ENCODE measurements at regions not wholly inside any gene's neighbourhood (a gene's known extent, or its start where the extent isn't known, plus 50 kb on each side); places are given as distances from the start of the nearest gene placed in this dataset.
"Not testable (repeated sequence)": the region's sequence is repeated elsewhere in the genome, so short reads cannot be mapped to it uniquely, and the experiment has no call there.

DNA sequence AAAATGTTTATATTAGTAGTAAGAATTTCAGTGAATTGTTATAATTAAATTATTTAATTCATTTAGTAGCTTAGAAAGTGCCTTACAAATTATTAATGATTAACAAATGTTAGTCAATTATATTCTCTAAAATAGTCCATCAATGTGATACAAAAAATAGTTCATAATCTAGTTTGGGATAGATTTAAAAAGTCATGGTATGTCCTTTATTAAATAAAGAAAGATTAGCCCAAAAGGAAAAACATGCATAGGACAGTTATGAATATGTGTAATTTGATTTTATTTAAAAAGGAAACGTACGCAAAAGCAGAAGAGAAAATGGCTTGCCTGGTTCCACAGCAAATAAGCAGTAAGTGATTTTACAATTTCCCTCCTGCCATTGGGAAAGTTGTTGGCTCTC lies 768.5 kb downstream of the TRIB2 start:
- Mint-ChIP-seq H3K4me1 (ENCODE audit: low read depth) (no peaks in the 10 kb centered on the region), H3K4me3 (no peak overlapping the region), H3K36me3 (no peaks in the 10 kb centered on the region), H3K27ac (no peak overlapping the region), H3K27me3 (no peaks in the 10 kb centered on the region), H3K9me3 (peaks cover 3% of the 10 kb centered on the region)
- intact Hi-C loops (cut with micrococcal nuclease) = no loop called here
- ChIA-PET CTCF (no interaction called here), POLR2A (no interaction called here)
- DNase-seq = no peak

DNA sequence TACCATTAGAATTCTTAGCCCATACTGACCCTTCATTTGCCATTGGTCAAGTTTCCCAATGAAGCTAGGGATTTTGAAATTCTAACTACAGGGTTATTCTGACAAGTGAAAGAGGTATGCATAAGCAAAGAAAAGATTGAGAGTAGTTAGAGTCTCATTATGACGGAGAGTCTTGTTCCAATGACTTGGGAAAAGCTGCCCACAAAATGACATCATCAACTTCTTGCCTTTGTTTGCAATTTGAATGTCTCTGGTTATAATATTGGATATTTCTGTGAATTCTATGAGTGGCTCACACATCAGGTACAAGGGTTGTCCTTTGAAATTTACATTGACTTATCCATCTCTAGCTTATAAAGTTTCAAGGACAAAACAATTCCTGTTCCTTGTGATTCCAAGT lies 772.2 kb downstream of the TRIB2 start:
- Mint-ChIP-seq H3K27ac (no peak overlapping the region), H3K36me3 (no peaks in the 10 kb centered on the region), H3K4me1 (ENCODE audit: low read depth) (no peaks in the 10 kb centered on the region), H3K27me3 (no peaks in the 10 kb centered on the region), H3K4me3 (no peak overlapping the region), H3K9me3 (peaks cover 4% of the 10 kb centered on the region)
- intact Hi-C loops (cut with micrococcal nuclease) = no loop called here
- POLR2A ChIA-PET = no interaction called here
- DNase-seq = no peak
- CTCF ChIA-PET = interaction anchor here (0.6 kb wide), 1 partner anchor 36 kb away, joined by 3 read pairs; no protein-coding TSS in a partner anchor

GRCh38 chr2:13492262-13492661 lies 775.5 kb downstream of the TRIB2 start:
- no peak for DNase-seq
- peaks cover 2% of the 10 kb centered on the region for H3K9me3 Mint-ChIP-seq
- no peak overlapping the region for H3K4me3 Mint-ChIP-seq
- POLR2A ChIA-PET = no interaction called here
- H3K36me3 Mint-ChIP-seq = no peaks in the 10 kb centered on the region
- H3K27ac Mint-ChIP-seq = no peak overlapping the region
- H3K27me3 Mint-ChIP-seq = no peaks in the 10 kb centered on the region
- H3K4me1 Mint-ChIP-seq (ENCODE audit: low read depth) = no peaks in the 10 kb centered on the region
- CTCF ChIA-PET = no interaction called here
- intact Hi-C loops (cut with micrococcal nuclease) = no loop called here

DNA sequence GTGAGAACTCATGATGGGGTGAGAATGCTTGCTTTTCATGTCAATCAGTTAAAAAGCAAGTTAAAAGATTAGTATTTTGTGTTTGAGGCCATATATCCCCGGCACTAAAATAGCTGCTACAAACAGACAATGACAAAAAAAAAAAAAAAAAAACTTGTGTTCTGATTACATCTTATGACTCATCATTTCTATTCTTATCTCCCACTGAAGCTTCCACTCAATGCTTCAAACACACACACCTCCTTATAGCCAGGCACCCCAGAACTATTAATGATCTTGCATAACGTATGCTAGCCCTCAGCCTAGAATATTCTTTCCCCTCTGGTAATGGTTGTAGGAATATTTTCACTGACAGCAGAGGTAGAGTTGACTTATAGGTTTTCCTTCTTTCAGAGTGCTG lies 778.3 kb downstream of the TRIB2 start:
- no peak for DNase-seq
- ChIA-PET POLR2A (no interaction called here), CTCF (no interaction called here)
- Mint-ChIP-seq H3K4me3 (no peak overlapping the region), H3K36me3 (no peaks in the 10 kb centered on the region), H3K27ac (no peak overlapping the region), H3K4me1 (ENCODE audit: low read depth) (no peaks in the 10 kb centered on the region), H3K27me3 (no peaks in the 10 kb centered on the region), H3K9me3 (peaks cover 2% of the 10 kb centered on the region)
- intact Hi-C loops (cut with micrococcal nuclease) = no loop called here

DNA sequence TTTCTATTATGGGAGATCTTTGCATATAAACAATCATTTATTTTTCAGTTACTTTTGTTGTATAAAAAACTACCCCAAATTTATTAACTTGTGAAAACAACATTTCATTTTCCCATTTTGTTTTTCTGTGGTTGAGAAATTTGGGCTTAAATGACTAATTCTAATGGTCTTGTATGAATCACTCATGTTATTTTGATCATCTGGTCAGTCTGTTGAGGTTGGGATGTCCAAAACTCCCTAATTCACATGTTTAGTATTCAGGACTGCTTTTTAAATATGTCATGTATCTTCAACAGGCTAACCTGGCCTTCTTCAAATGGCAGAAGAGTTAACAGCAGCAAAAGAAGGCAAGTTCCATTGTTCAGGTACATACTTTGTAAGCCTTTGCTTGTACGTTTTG lies 788.1 kb downstream of the TRIB2 start:
- Mint-ChIP-seq H3K9me3 (peaks cover 3% of the 10 kb centered on the region), H3K27me3 (no peaks in the 10 kb centered on the region), H3K4me3 (no peak overlapping the region), H3K27ac (no peak overlapping the region), H3K36me3 (no peaks in the 10 kb centered on the region), H3K4me1 (ENCODE audit: low read depth) (no peaks in the 10 kb centered on the region)
- DNase-seq = no peak
- ChIA-PET POLR2A (no interaction called here), CTCF (no interaction called here)
- intact Hi-C loops (cut with micrococcal nuclease) = no loop called here

DNA sequence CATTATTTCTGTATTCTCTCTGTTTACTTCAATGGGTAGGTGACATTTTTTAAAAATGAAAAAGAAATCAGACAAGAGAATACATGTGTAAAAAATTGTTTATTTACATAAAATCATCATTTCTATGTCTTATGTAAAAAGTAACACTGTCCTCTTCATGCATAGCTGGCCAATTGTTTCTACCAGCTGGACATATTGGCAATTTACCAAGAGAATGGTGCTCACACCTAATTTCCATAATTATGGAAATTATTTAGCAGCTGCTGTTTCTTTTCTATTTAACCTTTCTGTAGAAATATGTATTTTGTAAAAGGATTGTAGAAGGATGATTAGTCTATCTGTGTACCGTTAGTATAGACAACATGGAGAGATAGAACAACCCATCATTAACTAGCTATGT lies 791.9 kb downstream of the TRIB2 start:
- Mint-ChIP-seq H3K9me3 (no peaks in the 10 kb centered on the region), H3K4me1 (ENCODE audit: low read depth) (no peaks in the 10 kb centered on the region), H3K27ac (no peak overlapping the region), H3K4me3 (no peak overlapping the region), H3K27me3 (no peaks in the 10 kb centered on the region), H3K36me3 (no peaks in the 10 kb centered on the region)
- intact Hi-C loops (cut with micrococcal nuclease) = no loop called here
- DNase-seq = no peak
- ChIA-PET POLR2A (no interaction called here), CTCF (no interaction called here)

DNA sequence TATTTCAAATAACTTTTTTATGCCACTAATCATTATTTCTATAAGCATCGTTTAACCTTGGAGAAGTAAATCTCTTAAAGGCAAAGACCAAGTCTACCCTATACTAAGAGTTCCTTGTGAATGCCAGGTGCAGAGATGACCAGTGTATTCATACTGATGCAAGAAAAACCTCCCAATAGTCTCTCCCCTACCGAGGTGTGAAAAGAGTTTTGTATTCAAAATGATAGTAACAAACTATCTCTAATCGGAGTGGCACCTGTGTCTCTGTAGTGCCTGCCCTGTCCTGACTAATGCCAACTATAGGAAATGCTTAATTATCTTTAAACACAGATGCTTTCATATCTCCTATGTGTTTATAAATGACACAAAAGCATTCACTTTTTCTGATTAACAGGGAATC lies 798.5 kb downstream of the TRIB2 start:
- H3K27me3 Mint-ChIP-seq = no peaks in the 10 kb centered on the region
- no peak for DNase-seq
- CTCF ChIA-PET = no interaction called here
- H3K36me3 Mint-ChIP-seq = no peaks in the 10 kb centered on the region
- H3K4me1 Mint-ChIP-seq (ENCODE audit: low read depth) = no peaks in the 10 kb centered on the region
- POLR2A ChIA-PET = no interaction called here
- intact Hi-C loops (cut with micrococcal nuclease) = no loop called here
- no peaks in the 10 kb centered on the region for H3K9me3 Mint-ChIP-seq
- H3K4me3 Mint-ChIP-seq = no peak overlapping the region
- H3K27ac Mint-ChIP-seq = no peak overlapping the region

DNA sequence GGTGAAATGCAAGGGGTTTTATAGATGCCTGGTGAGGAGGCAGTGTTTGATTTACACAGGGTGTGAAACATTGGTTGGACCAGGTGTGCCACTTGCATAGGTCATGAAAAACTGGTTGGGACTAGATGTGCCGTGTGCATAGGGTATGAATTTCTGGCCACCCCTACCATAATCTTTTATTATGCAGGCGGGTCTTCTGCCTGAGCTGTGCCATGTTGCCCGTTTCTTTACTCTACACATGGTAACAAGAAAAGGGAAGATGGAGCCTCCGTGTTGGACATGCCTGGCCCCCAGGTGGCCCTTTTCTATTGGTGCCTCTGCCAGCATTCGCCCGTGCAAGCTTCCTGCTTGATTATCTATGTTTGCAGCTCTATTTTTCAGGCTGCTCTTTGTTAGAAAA lies 805.4 kb downstream of the TRIB2 start:
- ChIA-PET CTCF (no interaction called here), POLR2A (no interaction called here)
- Mint-ChIP-seq H3K27me3 (no peaks in the 10 kb centered on the region), H3K27ac (no peak overlapping the region), H3K9me3 (peaks cover 4% of the 10 kb centered on the region), H3K36me3 (no peaks in the 10 kb centered on the region), H3K4me1 (ENCODE audit: low read depth) (no peaks in the 10 kb centered on the region), H3K4me3 (no peak overlapping the region)
- no peak for DNase-seq
- intact Hi-C loops (cut with micrococcal nuclease) = no loop called here

GRCh38 chr2:13522917-13523821 lies 806.4 kb downstream of the TRIB2 start:
- Mint-ChIP-seq H3K4me1 (ENCODE audit: low read depth) (no peaks in the 10 kb centered on the region), H3K27me3 (no peaks in the 10 kb centered on the region), H3K9me3 (peaks cover 4% of the 10 kb centered on the region), H3K36me3 (no peaks in the 10 kb centered on the region), H3K27ac (no peak overlapping the region), H3K4me3 (no peak overlapping the region)
- ChIA-PET CTCF (no interaction called here), POLR2A (no interaction called here)
- DNase-seq = no peak
- intact Hi-C loops (cut with micrococcal nuclease) = no loop called here

DNA sequence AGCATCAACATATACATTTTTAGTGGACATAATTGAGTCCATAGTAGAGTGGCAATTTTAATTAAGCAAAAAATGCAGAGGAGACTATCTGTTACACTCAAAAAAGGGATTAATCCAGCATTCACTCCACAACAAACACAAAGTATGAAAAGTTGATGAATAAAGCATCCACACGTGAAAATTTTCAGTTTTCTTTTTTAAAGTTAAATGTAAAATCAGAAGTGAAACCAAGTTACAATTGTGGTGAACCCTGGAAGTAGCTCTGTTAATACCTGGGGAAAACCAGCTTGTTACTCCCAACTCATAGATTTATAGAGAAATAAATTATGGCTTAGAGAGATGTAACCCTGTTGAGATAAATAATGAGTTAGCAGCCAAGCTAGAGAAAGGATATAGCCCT lies 807.8 kb downstream of the TRIB2 start:
- Mint-ChIP-seq H3K4me3 (no peak overlapping the region), H3K27ac (no peak overlapping the region), H3K4me1 (ENCODE audit: low read depth) (no peaks in the 10 kb centered on the region), H3K27me3 (no peaks in the 10 kb centered on the region), H3K9me3 (peaks cover 4% of the 10 kb centered on the region), H3K36me3 (no peaks in the 10 kb centered on the region)
- DNase-seq = no peak
- intact Hi-C loops (cut with micrococcal nuclease) = no loop called here
- CTCF ChIA-PET = no interaction called here
- POLR2A ChIA-PET = no interaction called here

- H3K4me1 Mint-ChIP-seq (ENCODE audit: low read depth); H3K9me3 Mint-ChIP-seq; H3K36me3 Mint-ChIP-seq; H3K27me3 Mint-ChIP-seq; H3K4me3 Mint-ChIP-seq; intact Hi-C loops (cut with micrococcal nuclease); POLR2A ChIA-PET; CTCF ChIA-PET; DNase-seq; H3K27ac Mint-ChIP-seq: not testable (repeated sequence)
Measured at GRCh38 chr2:13531735-13532410, 815.1 kb downstream of the TRIB2 start.

GRCh38 chr2:13532781-13533523 lies 816.2 kb downstream of the TRIB2 start:
- H3K9me3 Mint-ChIP-seq; intact Hi-C loops (cut with micrococcal nuclease); H3K27ac Mint-ChIP-seq; DNase-seq; H3K36me3 Mint-ChIP-seq; H3K4me3 Mint-ChIP-seq; POLR2A ChIA-PET; CTCF ChIA-PET; H3K27me3 Mint-ChIP-seq; H3K4me1 Mint-ChIP-seq (ENCODE audit: low read depth): not testable (repeated sequence)

GRCh38 chr2:13533524-13533922 lies 816.8 kb downstream of the TRIB2 start:
- Mint-ChIP-seq H3K4me1 (ENCODE audit: low read depth) (no peaks in the 10 kb centered on the region), H3K4me3 (no peak overlapping the region), H3K9me3 (peaks cover 8% of the 10 kb centered on the region), H3K27me3 (no peaks in the 10 kb centered on the region), H3K27ac (no peak overlapping the region), H3K36me3 (no peaks in the 10 kb centered on the region)
- POLR2A ChIA-PET = no interaction called here
- intact Hi-C loops (cut with micrococcal nuclease) = no loop called here
- CTCF ChIA-PET = no interaction called here
- no peak for DNase-seq

All from activated CD4-positive, alpha-beta memory T cell treated with anti-CD3 and anti-CD28 coated beads for 36 hours (primary cell).